ENCODE measurements at regions not wholly inside any gene's neighbourhood (a gene's known extent, or its start where the extent isn't known, plus 50 kb on each side); places are given as distances from the start of the nearest gene placed in this dataset.

DNA sequence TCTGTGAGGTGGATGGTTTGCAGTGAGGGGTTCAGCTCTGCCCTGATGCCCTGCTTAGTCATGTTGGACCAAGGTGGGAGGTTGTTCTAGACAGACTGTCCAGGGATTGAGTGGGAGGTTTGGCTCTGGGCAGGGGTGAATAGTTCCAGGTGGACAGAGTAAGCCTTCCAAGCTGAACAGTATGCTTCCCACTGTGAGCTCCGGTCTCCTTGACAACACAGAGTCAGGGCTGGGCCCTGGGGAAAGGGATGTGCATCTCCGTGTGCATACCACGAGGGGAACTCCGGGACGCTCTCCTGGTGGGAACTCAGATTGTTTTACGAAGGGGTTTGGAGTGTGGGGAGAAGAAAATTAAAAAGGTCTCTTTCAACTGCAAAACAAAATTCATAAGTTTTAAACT is 174.7 kb downstream of the DHX35 start:
- no peak for DNase-seq (ENCODE audit: low spot score in 2 of 2)
- WGBS = 48% methylated on average over 6 of the region's 6 CpGs
- TF ChIP-seq POLR2A (IDR thresholded peaks at IDR 0.05) (no peak), EP300 (IDR thresholded peaks at IDR 0.05) (no peak), POLR2AphosphoS5 (IDR thresholded peaks at IDR 0.05) (no peak)
- TF ChIP-seq, protein P1, sequence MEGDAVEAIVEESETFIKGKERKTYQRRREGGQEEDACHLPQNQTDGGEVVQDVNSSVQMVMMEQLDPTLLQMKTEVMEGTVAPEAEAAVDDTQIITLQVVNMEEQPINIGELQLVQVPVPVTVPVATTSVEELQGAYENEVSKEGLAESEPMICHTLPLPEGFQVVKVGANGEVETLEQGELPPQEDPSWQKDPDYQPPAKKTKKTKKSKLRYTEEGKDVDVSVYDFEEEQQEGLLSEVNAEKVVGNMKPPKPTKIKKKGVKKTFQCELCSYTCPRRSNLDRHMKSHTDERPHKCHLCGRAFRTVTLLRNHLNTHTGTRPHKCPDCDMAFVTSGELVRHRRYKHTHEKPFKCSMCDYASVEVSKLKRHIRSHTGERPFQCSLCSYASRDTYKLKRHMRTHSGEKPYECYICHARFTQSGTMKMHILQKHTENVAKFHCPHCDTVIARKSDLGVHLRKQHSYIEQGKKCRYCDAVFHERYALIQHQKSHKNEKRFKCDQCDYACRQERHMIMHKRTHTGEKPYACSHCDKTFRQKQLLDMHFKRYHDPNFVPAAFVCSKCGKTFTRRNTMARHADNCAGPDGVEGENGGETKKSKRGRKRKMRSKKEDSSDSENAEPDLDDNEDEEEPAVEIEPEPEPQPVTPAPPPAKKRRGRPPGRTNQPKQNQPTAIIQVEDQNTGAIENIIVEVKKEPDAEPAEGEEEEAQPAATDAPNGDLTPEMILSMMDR (IDR thresholded peaks at IDR 0.05) = no peak

DNA sequence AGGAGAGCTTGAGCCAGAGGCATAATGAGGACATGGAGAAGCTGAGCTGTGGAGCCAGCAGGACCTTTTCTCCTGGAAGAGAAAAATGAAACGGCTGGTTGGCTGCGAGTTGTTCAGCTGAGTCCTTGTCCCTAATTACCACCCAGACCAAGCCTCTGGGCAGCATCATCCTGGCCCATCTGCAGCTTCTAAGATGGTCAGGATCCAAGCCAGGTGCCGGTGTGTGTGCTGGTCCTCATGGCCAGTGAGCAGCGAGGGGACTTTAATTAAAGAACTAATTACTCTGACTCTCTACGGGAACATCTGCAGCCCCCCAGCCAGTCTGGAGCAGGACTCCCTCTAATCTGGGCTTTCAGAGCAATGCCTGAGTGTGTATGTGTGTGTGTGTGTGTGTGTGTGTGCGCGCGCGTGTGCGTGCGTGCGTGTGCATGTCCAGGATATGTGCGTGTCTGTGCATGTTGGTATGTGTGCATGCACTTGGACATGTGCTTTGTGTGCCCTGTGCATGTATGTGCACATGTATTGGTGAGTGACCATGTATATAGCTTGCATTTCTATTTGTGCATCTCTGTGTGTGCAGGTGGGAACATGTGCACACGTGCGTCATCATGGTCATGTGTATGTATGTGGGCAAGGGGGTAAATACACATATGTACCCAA is 173.9 kb downstream of the DHX35 start:
- no peak for DNase-seq (ENCODE audit: low spot score in 2 of 2)
- WGBS = 85% methylated on average over 7 of the region's 15 CpGs
- Histone ChIP-seq H3K27ac (no peak overlapping the region), H3K36me3 (no peaks in the 10 kb centered on the region), H3K4me3 (no peak overlapping the region), H3K9me3 (no peaks in the 10 kb centered on the region), H3K4me1 (no peaks in the 10 kb centered on the region), H3K27me3 (peaks cover 21% of the 10 kb centered on the region)
- no peak for TF ChIP-seq POLR2A (IDR thresholded peaks at IDR 0.05)
- TF ChIP-seq, protein P1 (IDR thresholded peaks at IDR 0.05) = no peak
- no peak for TF ChIP-seq EP300 (IDR thresholded peaks at IDR 0.05)
- no peak for TF ChIP-seq POLR2AphosphoS5 (IDR thresholded peaks at IDR 0.05)

More for the DNA sequence above, 174.7 kb downstream of the DHX35 start:
- no peaks in the 10 kb centered on the region for H3K36me3 ChIP-seq
- H3K9me3 ChIP-seq = no peaks in the 10 kb centered on the region
- peaks cover 27% of the 10 kb centered on the region for H3K27me3 ChIP-seq
- no peak overlapping the region for H3K27ac ChIP-seq
- no peak overlapping the region for H3K4me3 ChIP-seq
- no peaks in the 10 kb centered on the region for H3K4me1 ChIP-seq

DNA sequence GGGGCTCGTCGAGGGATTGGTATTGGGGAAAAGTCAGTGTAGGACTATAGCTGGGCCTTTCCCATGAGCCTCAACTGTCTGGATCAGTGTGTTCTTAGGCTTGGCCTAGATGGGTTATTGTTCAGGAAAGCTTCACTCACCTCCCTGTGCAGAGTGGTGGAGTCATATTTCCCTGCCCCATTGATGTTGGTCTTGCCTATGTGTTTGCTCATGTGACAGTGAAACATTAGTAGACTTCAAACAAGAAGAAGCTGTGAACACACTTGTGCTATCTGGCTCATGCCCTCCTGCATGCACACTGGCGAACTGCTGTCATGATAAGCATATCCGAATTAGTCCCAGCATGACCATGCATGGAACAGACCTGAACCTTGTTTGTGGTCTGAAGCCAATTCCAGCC is 171.1 kb downstream of the DHX35 start:
- 100% methylated on average over 4 of the region's 4 CpGs for WGBS
- TF ChIP-seq EP300 (IDR thresholded peaks at IDR 0.05) = no peak
- no peak for TF ChIP-seq POLR2A (IDR thresholded peaks at IDR 0.05)
- TF ChIP-seq, protein P1 (IDR thresholded peaks at IDR 0.05) = no peak
- no peak for TF ChIP-seq POLR2AphosphoS5 (IDR thresholded peaks at IDR 0.05)
- Histone ChIP-seq H3K9me3 (no peaks in the 10 kb centered on the region), H3K4me1 (no peaks in the 10 kb centered on the region), H3K4me3 (no peak overlapping the region), H3K27ac (no peak overlapping the region), H3K36me3 (no peaks in the 10 kb centered on the region), H3K27me3 (peaks cover 4% of the 10 kb centered on the region)
- DNase-seq (ENCODE audit: low spot score in 2 of 2) = no peak

DNA sequence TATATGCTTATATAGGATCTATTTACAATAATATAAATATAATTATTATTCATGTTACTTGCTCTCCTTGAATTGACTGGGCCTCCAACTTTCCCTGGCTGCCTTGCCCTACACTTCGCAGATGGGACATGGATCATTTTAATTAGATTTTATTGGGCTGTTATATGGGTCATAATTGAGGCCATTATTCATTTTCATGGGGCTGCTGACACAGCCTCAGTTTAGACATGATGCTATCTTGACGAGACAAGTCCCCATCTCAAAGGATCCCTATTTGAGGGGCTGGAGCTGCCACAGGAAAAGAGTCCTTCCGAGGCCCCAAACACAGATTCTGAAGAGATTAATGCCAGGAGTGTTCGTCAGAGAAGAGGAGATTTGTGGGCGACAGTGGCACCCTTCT is 170.4 kb downstream of the DHX35 start:
- DNase-seq (ENCODE audit: low spot score in 2 of 2) = no peak
- no peaks in the 10 kb centered on the region for H3K27me3 ChIP-seq
- H3K27ac ChIP-seq = no peak overlapping the region
- WGBS = 90% methylated on average over 4 of the region's 5 CpGs
- H3K4me3 ChIP-seq = no peak overlapping the region
- TF ChIP-seq, protein P1 (IDR thresholded peaks at IDR 0.05) = no peak
- TF ChIP-seq POLR2AphosphoS5 (IDR thresholded peaks at IDR 0.05) = no peak
- TF ChIP-seq POLR2A (IDR thresholded peaks at IDR 0.05) = no peak
- no peak for TF ChIP-seq EP300 (IDR thresholded peaks at IDR 0.05)
- no peaks in the 10 kb centered on the region for H3K4me1 ChIP-seq
- H3K36me3 ChIP-seq = no peaks in the 10 kb centered on the region
- no peaks in the 10 kb centered on the region for H3K9me3 ChIP-seq

DNA sequence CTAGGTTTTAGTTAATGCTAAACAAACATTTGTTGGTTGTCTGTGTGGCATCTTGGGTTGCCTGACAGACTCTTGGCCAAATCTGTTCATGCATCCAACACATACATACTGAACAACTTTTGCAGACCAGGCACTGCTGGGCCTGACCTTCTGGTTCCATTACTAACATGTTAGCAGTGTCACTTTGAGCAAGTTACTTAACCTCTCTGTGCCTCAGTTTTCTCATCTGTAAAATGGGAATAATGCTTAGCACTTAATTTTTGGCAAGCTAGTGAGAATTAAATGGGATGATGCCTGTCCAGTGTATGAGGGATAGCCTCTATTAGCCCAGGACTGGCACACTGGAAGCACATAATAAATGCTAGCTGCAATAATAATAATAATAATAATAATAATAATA is 169.9 kb downstream of the DHX35 start:
- no peaks in the 10 kb centered on the region for H3K36me3 ChIP-seq
- no peak for DNase-seq (ENCODE audit: low spot score in 2 of 2)
- H3K27me3 ChIP-seq = no peaks in the 10 kb centered on the region
- no peaks in the 10 kb centered on the region for H3K4me1 ChIP-seq
- no peak overlapping the region for H3K4me3 ChIP-seq
- TF ChIP-seq, protein P1 (IDR thresholded peaks at IDR 0.05) = no peak
- TF ChIP-seq POLR2AphosphoS5 (IDR thresholded peaks at IDR 0.05) (no peak), POLR2A (IDR thresholded peaks at IDR 0.05) (no peak), EP300 (IDR thresholded peaks at IDR 0.05) (no peak)
- H3K9me3 ChIP-seq = no peaks in the 10 kb centered on the region
- no peak overlapping the region for H3K27ac ChIP-seq
